ENCODE measurements at regions not wholly inside any gene's neighbourhood (a gene's known extent, or its start where the extent isn't known, plus 50 kb on each side); places are given as distances from the start of the nearest gene placed in this dataset.

DNA sequence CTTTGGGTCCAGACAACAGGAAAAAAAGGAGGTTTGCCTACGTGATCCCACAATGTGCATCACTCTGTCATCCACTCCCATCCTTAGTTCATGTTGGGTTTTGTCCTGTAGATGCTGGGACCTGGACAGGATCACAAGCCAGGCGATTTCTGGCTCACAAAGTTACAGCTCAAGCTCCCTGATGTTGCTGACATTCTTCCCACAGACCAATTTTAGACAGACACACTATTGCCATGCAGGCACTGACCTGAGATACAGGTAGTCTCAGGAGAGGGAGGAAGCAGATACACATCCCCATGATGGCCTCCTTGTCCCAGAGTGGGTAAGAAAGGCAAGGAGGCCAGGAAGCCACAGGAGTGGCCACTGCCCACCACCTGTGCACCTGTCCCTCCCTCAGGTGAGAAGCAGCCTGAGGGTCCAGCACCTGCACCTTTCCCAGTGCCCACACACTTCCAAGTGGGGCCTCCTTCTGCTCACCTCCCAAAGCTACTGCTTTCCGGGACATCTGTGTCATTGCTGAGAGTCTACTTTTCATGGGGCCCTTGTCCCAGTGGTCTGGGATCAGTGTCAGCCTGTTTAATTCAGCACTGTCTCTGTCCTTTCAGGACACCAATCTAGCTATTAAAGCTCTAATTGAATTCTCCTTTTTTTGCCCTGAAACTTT lies 52.0 kb upstream of the TOP3B start:
- no peak overlapping the region for H3K27ac ChIP-seq (ENCODE audit: low read depth in 1 of 2, low read length in 2 of 2)
- H3K36me3 ChIP-seq (ENCODE audit: insufficient read depth, low read length): no peaks in the 10 kb centered on the region
- Mint-ChIP-seq H3K4me1 (ENCODE audit: low read depth) (no peaks in the 10 kb centered on the region), H3K27me3 (peaks cover 12% of the 10 kb centered on the region), H3K27ac (no peak overlapping the region), H3K4me3 (no peak overlapping the region), H3K36me3 (ENCODE audit: low read depth) (no peaks in the 10 kb centered on the region), H3K9me3 (no peaks in the 10 kb centered on the region)
- peaks cover 0 to 4% of the 10 kb centered on the region in 2 experiments for H3K27me3 ChIP-seq (ENCODE audit: control insufficient read depth in 1 of 2, insufficient read depth in 2 of 2, low read length in 2 of 2)
- TF ChIP-seq, protein P1, sequence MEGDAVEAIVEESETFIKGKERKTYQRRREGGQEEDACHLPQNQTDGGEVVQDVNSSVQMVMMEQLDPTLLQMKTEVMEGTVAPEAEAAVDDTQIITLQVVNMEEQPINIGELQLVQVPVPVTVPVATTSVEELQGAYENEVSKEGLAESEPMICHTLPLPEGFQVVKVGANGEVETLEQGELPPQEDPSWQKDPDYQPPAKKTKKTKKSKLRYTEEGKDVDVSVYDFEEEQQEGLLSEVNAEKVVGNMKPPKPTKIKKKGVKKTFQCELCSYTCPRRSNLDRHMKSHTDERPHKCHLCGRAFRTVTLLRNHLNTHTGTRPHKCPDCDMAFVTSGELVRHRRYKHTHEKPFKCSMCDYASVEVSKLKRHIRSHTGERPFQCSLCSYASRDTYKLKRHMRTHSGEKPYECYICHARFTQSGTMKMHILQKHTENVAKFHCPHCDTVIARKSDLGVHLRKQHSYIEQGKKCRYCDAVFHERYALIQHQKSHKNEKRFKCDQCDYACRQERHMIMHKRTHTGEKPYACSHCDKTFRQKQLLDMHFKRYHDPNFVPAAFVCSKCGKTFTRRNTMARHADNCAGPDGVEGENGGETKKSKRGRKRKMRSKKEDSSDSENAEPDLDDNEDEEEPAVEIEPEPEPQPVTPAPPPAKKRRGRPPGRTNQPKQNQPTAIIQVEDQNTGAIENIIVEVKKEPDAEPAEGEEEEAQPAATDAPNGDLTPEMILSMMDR (IDR thresholded peaks at IDR 0.05): no peak
- intact Hi-C loops (cut with DNase I, micrococcal nuclease): loop anchor here in 1 of 2 experiments (5.0 kb wide), 1 partner anchor 38 kb away; no protein-coding TSS in a partner anchor
- POLR2A ChIA-PET: no interaction called here
- H3K4me1 ChIP-seq (ENCODE audit: insufficient read depth, low read length): no peaks in the 10 kb centered on the region
- H3K9me3 ChIP-seq (ENCODE audit: control insufficient read depth in 1 of 2, insufficient read depth in 1 of 2, low read length in 2 of 2): no peaks in the 10 kb centered on the region
- ATAC-seq (ENCODE audit: poor library complexity) (no peak), DNase-seq (no peak)
- no peak overlapping the region for H3K4me3 ChIP-seq (ENCODE audit: low read length)
- CTCF ChIA-PET: no interaction called here

DNA sequence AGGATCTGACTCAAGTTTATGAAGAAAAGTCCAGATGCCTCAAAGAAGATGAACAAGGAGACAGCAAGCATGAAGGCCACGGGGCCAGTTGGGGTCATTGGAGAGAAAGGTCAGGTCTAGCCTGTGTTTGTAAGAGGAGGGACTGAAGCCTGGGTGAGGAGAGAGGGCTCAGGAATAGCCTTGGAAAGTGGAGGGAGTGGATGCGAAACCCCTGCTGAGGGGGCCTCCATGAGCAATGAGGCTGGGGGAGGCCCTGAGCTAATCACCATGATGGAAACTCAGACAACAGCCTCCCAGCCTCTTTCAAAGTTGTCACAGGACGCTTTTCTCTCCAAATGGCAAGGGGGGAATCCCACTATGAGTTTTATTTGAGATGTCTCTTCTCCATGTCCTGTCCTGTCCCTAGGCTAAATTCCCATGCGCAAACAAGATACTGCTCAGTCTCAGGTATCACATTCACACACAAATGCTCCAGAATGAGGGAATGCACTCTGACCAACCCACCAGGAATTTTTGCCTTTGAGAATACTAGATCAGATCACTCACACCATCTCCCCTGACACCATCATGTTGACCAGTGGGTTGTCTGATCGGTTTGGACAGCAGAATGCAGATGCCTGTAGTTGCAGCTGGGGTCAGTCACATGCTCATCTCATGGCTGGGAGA lies 51.3 kb upstream of the TOP3B start:
- peaks cover 12% of the 10 kb centered on the region for H3K27me3 Mint-ChIP-seq
- Histone ChIP-seq H3K4me3 (ENCODE audit: low read length) (no peak overlapping the region), H3K36me3 (ENCODE audit: insufficient read depth, low read length) (no peaks in the 10 kb centered on the region), H3K4me1 (ENCODE audit: insufficient read depth, low read length) (no peaks in the 10 kb centered on the region), H3K27ac (ENCODE audit: low read depth in 1 of 2, low read length in 2 of 2) (no peak overlapping the region), H3K9me3 (ENCODE audit: control insufficient read depth in 1 of 2, insufficient read depth in 1 of 2, low read length in 2 of 2) (no peaks in the 10 kb centered on the region), H3K27me3 (ENCODE audit: control insufficient read depth in 1 of 2, insufficient read depth in 2 of 2, low read length in 2 of 2) (peaks cover 0 to 4% of the 10 kb centered on the region in 2 experiments)
- no peak overlapping the region for H3K4me3 Mint-ChIP-seq
- intact Hi-C loops (cut with DNase I, micrococcal nuclease): loop anchor here in 1 of 2 experiments (5.0 kb wide), 1 partner anchor 38 kb away; no protein-coding TSS in a partner anchor
- no peak overlapping the region for H3K27ac Mint-ChIP-seq
- H3K36me3 Mint-ChIP-seq (ENCODE audit: low read depth): no peaks in the 10 kb centered on the region
- no peaks in the 10 kb centered on the region for H3K4me1 Mint-ChIP-seq (ENCODE audit: low read depth)
- POLR2A ChIA-PET: no interaction called here
- TF ChIP-seq, protein P1 (IDR thresholded peaks at IDR 0.05): no peak
- ATAC-seq (ENCODE audit: poor library complexity) (no peak), DNase-seq (no peak)
- CTCF ChIA-PET: no interaction called here
- H3K9me3 Mint-ChIP-seq: no peaks in the 10 kb centered on the region

- intact Hi-C loops (cut with DNase I, micrococcal nuclease): loop anchor here in 1 of 2 experiments (5.0 kb wide), 1 partner anchor 39 kb away; no protein-coding TSS in a partner anchor
These were observed 50.6 kb upstream of the TOP3B start for GRCh38 chr22:22032906-22033802.

More at GRCh38 chr22:22032906-22033802, 50.6 kb upstream of the TOP3B start:
- Mint-ChIP-seq H3K4me1 (ENCODE audit: low read depth) (no peaks in the 10 kb centered on the region), H3K9me3 (no peaks in the 10 kb centered on the region), H3K36me3 (ENCODE audit: low read depth) (no peaks in the 10 kb centered on the region), H3K27me3 (peaks cover 12% of the 10 kb centered on the region), H3K4me3 (no peak overlapping the region), H3K27ac (no peak overlapping the region)
- Histone ChIP-seq H3K27ac (ENCODE audit: low read depth in 1 of 2, low read length in 2 of 2) (no peak overlapping the region), H3K27me3 (ENCODE audit: control insufficient read depth in 1 of 2, insufficient read depth in 2 of 2, low read length in 2 of 2) (peaks cover 0 to 4% of the 10 kb centered on the region in 2 experiments), H3K36me3 (ENCODE audit: insufficient read depth, low read length) (no peaks in the 10 kb centered on the region), H3K4me1 (ENCODE audit: insufficient read depth, low read length) (no peaks in the 10 kb centered on the region), H3K9me3 (ENCODE audit: control insufficient read depth in 1 of 2, insufficient read depth in 1 of 2, low read length in 2 of 2) (no peaks in the 10 kb centered on the region), H3K4me3 (ENCODE audit: low read length) (no peak overlapping the region)
- ChIA-PET CTCF (interaction anchor here (0.9 kb wide), 1 partner anchor 9 kb away, joined by 3 read pairs; no protein-coding TSS in a partner anchor), POLR2A (no interaction called here)
- TF ChIP-seq, protein P1 (IDR thresholded peaks at IDR 0.05): no peak
- DNase-seq (no peak), ATAC-seq (ENCODE audit: poor library complexity) (no peak)

All from CD4-positive, alpha-beta T cell (primary cell).